Nephron progenitor cell (in vitro differentiated cells): ENCODE measurements at regions not wholly inside any gene's neighbourhood (a gene's known extent, or its start where the extent isn't known, plus 50 kb on each side); places are given as distances from the start of the nearest gene placed in this dataset.

Experiments used
- DNase-seq: peaks from one replicate; pipeline ENCODE4 v3.0.0; 2021
- H3K27ac Mint-ChIP-seq: 2 replicates; pipeline ENCODE4 v1.8.0; 2021; ENCODE audit warnings: mild to moderate bottlenecking, moderate library complexity, mixed read lengths
- H3K27me3 Mint-ChIP-seq: 2 replicates; pipeline ENCODE4 v1.8.0; 2021; ENCODE audit warnings: mild to moderate bottlenecking, low read depth, mixed read lengths; ENCODE audit not compliant: poor library complexity
- H3K36me3 Mint-ChIP-seq: 2 replicates; pipeline ENCODE4 v1.8.0; 2021; ENCODE audit warnings: low read depth, mixed read lengths
- H3K4me1 Mint-ChIP-seq: 2 replicates; pipeline ENCODE4 v1.8.0; 2021; ENCODE audit warnings: mixed read lengths
- H3K4me3 Mint-ChIP-seq: 2 replicates; pipeline ENCODE4 v1.8.0; 2021; ENCODE audit warnings: mild to moderate bottlenecking, moderate library complexity, mixed read lengths
- H3K9me3 Mint-ChIP-seq: 2 replicates; pipeline ENCODE4 v1.8.0; 2021; ENCODE audit warnings: mild to moderate bottlenecking, moderate library complexity, mixed read lengths
- CTCF ChIP-seq: fragments of 200-600 bp; sonication (generic); IDR thresholded peaks from 2 replicates; pipeline ENCODE4 v1.5.0; 2021; ENCODE audit warnings: antibody characterized with exemption

- TF ChIP-seq CTCF, result no peak
- H3K4me3 Mint-ChIP-seq, result no peak overlapping the region
- H3K27ac Mint-ChIP-seq, result no peak overlapping the region
- peaks cover 25% of the 10 kb centered on the region for H3K4me1 Mint-ChIP-seq
- no peak for DNase-seq
- no peaks in the 10 kb centered on the region for H3K36me3 Mint-ChIP-seq
- H3K27me3 Mint-ChIP-seq, result peaks cover 13% of the 10 kb centered on the region
- H3K9me3 Mint-ChIP-seq, result peaks cover 7% of the 10 kb centered on the region
Measured at GRCh38 chr16:5966004-5966403, 868.4 kb upstream of the EEF2KMT start.

- H3K27ac Mint-ChIP-seq, result no peak overlapping the region
- H3K4me1 Mint-ChIP-seq, result peaks cover 25% of the 10 kb centered on the region
- no peak overlapping the region for H3K4me3 Mint-ChIP-seq
- no peak for DNase-seq
- no peak for TF ChIP-seq CTCF
- H3K27me3 Mint-ChIP-seq, result peaks cover 14% of the 10 kb centered on the region
- H3K36me3 Mint-ChIP-seq, result no peaks in the 10 kb centered on the region
- peaks cover 4% of the 10 kb centered on the region for H3K9me3 Mint-ChIP-seq
Measured at GRCh38 chr16:5965321-5965720, 867.7 kb upstream of the EEF2KMT start.

- Mint-ChIP-seq H3K27me3 (peaks cover 8% of the 10 kb centered on the region), H3K9me3 (no peaks in the 10 kb centered on the region), H3K36me3 (no peaks in the 10 kb centered on the region), H3K27ac (no peak overlapping the region), H3K4me3 (no peak overlapping the region), H3K4me1 (no peaks in the 10 kb centered on the region)
- TF ChIP-seq CTCF, result no peak
- no peak for DNase-seq
Measured at GRCh38 chr16:5951486-5951885, 853.9 kb upstream of the EEF2KMT start.

- Mint-ChIP-seq H3K27ac (no peak overlapping the region), H3K9me3 (peaks cover 22% of the 10 kb centered on the region), H3K36me3 (no peaks in the 10 kb centered on the region), H3K4me3 (no peak overlapping the region), H3K4me1 (no peaks in the 10 kb centered on the region), H3K27me3 (peaks cover 12% of the 10 kb centered on the region)
- DNase-seq, result no peak
- TF ChIP-seq CTCF, result no peak
Measured at GRCh38 chr16:5944971-5945370, 847.4 kb upstream of the EEF2KMT start.

- no peaks in the 10 kb centered on the region for H3K36me3 Mint-ChIP-seq
- H3K4me3 Mint-ChIP-seq, result no peak overlapping the region
- TF ChIP-seq CTCF, result no peak
- peaks cover 14% of the 10 kb centered on the region for H3K27me3 Mint-ChIP-seq
- peaks cover 52% of the 10 kb centered on the region for H3K9me3 Mint-ChIP-seq
- no peak for DNase-seq
- H3K27ac Mint-ChIP-seq, result no peak overlapping the region
- no peaks in the 10 kb centered on the region for H3K4me1 Mint-ChIP-seq
Measured at GRCh38 chr16:5938607-5939006, 841.0 kb upstream of the EEF2KMT start.

GRCh38 chr16:5932906-5933305 lies 835.3 kb upstream of the EEF2KMT start:
- Mint-ChIP-seq H3K9me3 (peaks cover 21% of the 10 kb centered on the region), H3K4me3 (no peak overlapping the region), H3K27ac (no peak overlapping the region), H3K4me1 (peaks cover 5% of the 10 kb centered on the region), H3K27me3 (peaks cover 21% of the 10 kb centered on the region), H3K36me3 (no peaks in the 10 kb centered on the region)
- DNase-seq, result no peak
- no peak for TF ChIP-seq CTCF
